ENCODE measurements at regions not wholly inside any gene's neighbourhood (a gene's known extent, or its start where the extent isn't known, plus 50 kb on each side); places are given as distances from the start of the nearest gene placed in this dataset.

DNA sequence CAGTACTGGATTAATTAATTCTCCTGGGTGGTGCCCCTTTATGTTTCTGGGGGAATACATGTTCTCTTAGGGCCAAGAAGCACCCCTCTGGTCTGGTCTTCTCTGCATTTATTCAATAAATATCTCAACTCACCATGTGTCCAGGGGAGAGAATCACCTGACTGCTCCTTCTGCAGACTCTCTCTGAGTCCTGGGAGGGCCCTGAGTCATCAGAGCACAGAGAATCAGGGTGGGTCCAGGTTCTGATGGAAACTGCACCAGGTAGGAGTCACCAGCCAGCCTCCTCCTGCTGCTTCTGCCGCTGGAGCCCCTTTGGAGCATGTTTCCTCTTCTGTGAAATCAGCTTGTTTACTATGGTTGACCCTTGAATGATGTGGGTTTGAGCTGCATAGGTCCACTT lies 107.7 kb upstream of the PLET1 start:
- Mint-ChIP-seq H3K4me1 (ENCODE audit: low read depth) (no peaks in the 10 kb centered on the region), H3K27me3 (no peaks in the 10 kb centered on the region), H3K36me3 (ENCODE audit: low read depth) (no peaks in the 10 kb centered on the region), H3K4me3 (no peak overlapping the region), H3K27ac (no peak overlapping the region), H3K9me3 (no peaks in the 10 kb centered on the region)

DNA sequence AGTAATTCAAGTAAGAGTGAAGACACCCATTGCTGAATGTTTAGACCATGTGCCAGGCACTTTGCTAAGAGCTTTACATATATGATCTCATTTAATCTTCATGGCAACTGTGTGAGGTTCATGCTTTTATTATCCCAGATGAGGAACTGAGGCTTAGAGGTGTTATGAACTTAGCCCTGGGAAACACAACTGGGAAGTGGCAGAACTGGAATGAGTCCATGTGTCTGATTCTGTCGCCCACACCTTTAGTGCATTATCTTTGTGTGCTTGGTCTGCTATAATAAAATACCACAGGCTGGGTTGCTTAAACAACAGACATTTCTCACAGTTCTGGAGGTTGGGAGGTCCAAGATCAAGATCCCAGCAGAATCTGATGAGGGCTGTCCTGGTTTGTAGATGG lies 108.7 kb upstream of the PLET1 start:
- no peaks in the 10 kb centered on the region for H3K36me3 Mint-ChIP-seq (ENCODE audit: low read depth)
- H3K4me1 Mint-ChIP-seq (ENCODE audit: low read depth): no peaks in the 10 kb centered on the region
- no peaks in the 10 kb centered on the region for H3K9me3 Mint-ChIP-seq
- H3K27me3 Mint-ChIP-seq: no peaks in the 10 kb centered on the region
- H3K4me3 Mint-ChIP-seq: no peak overlapping the region
- H3K27ac Mint-ChIP-seq: no peak overlapping the region

DNA sequence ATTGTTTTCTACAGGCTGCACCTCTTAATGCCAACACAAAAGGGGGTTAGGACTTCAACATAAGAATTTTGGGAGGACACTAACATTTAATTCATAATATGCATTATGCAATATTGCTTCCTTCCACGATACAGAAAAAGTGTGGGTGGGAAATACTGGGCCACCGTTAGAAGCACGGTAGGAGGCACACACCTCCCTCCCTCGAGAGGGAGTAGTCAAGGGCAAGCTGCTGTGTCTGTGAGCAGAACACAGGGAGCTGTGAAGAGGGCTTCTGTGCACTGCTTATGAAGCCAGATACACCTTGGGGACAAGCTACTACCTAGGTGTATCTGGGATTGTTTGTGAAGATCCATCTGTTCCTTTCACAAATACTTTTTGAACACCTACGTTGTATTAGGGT lies 109.3 kb upstream of the PLET1 start:
- Mint-ChIP-seq H3K9me3 (no peaks in the 10 kb centered on the region), H3K27me3 (no peaks in the 10 kb centered on the region), H3K4me3 (no peak overlapping the region), H3K27ac (no peak overlapping the region), H3K4me1 (ENCODE audit: low read depth) (no peaks in the 10 kb centered on the region), H3K36me3 (ENCODE audit: low read depth) (no peaks in the 10 kb centered on the region)

DNA sequence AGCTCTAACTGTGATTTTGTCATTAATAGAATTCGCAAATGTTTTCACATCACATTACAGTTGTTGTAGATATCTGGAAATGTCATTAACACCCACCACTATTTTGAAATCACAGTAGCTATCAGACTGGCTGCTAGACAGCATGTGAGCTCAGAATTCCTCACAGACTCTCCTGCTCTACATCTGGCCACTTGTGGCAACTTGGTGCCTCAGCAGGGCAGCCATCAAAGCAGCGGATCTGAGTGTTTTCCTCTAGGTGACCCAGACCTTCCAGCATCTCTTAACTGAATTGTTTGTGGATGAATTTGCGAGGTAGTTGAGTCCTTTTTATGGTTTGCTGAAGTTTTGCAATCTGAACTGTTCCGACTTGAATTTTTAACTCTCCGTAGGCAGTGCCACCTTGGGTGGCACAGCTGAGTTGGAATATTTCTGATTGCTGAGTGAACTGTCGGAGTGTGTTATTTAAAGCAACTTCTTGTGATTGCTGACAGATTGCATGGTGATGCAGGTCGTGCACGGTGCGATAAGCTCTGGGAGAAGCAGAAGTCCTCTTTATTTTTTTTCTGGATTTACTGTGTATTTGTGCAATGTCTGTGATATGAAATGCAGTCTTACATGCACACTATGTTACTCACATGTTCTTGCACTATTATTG lies 114.0 kb upstream of the PLET1 start:
- Mint-ChIP-seq H3K27me3 (no peaks in the 10 kb centered on the region), H3K4me3 (no peak overlapping the region), H3K36me3 (ENCODE audit: low read depth) (no peaks in the 10 kb centered on the region), H3K27ac (no peak overlapping the region), H3K4me1 (ENCODE audit: low read depth) (no peaks in the 10 kb centered on the region), H3K9me3 (no peaks in the 10 kb centered on the region)

DNA sequence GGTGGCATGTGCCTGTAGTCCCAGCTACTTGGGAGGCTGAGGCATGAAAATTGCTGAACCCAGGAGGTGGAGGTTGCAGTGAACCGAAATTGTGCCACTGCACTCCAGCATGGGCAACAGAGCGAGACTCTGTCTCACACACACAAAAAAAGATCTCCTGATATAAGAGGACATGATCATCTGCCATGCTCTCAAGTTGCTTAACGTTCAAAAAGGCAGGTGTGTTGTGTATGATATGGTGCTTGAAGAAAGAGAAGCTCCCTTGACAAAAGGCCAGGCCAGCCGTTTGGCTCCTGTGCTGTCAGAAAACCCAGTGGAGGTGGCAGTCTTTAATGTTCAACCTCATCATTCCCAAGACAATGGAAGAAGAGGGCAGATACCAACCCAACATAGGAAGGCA lies 117.3 kb upstream of the PLET1 start:
- no peaks in the 10 kb centered on the region for H3K9me3 Mint-ChIP-seq
- no peaks in the 10 kb centered on the region for H3K36me3 Mint-ChIP-seq (ENCODE audit: low read depth)
- H3K27ac Mint-ChIP-seq: no peak overlapping the region
- H3K27me3 Mint-ChIP-seq: no peaks in the 10 kb centered on the region
- H3K4me3 Mint-ChIP-seq: no peak overlapping the region
- H3K4me1 Mint-ChIP-seq (ENCODE audit: low read depth): no peaks in the 10 kb centered on the region

DNA sequence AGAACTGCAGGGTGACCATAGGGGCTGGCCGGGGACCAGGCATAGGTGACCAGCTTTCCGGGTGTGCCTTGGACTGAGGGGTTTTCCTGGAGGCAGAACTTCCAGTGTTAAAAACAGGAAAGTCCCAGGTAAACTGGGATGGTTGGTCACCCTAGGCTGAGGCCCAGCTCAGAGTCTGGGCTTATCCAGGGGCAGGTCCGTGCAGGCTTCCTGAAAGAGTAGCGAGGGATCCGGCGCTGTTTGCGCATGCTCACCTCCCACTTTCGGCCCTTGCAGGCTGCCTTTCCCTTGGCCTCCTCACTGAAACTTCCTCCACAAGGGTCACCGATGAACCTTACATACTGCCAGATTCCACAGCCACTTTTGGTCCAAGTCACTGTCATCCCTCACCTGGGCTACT lies 119.8 kb upstream of the PLET1 start:
- no peak overlapping the region for H3K27ac Mint-ChIP-seq
- H3K36me3 Mint-ChIP-seq (ENCODE audit: low read depth): no peaks in the 10 kb centered on the region
- no peaks in the 10 kb centered on the region for H3K27me3 Mint-ChIP-seq
- no peaks in the 10 kb centered on the region for H3K9me3 Mint-ChIP-seq
- no peak overlapping the region for H3K4me3 Mint-ChIP-seq
- no peaks in the 10 kb centered on the region for H3K4me1 Mint-ChIP-seq (ENCODE audit: low read depth)

DNA sequence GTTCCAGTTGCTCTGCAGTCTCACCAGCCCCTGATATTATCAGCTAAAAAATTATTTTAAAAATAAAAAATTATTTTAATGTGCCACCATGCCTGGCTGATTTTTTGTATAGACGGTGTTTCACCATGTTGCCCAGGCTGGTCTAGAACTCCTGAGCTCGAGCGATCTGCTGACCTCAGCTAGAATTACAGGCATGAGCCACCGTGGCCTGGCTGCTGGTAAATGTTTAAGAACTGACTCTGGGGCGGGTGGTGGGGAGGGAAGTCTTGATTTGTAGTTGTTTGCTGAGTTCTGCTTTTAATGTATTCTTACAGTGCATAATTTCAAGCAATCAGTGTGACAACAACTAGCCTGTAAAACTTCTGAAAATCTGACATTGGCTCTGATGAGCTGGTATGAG lies 120.9 kb upstream of the PLET1 start:
- H3K4me3 Mint-ChIP-seq: no peak overlapping the region
- H3K4me1 Mint-ChIP-seq (ENCODE audit: low read depth): no peaks in the 10 kb centered on the region
- H3K27me3 Mint-ChIP-seq: no peaks in the 10 kb centered on the region
- H3K9me3 Mint-ChIP-seq: no peaks in the 10 kb centered on the region
- no peaks in the 10 kb centered on the region for H3K36me3 Mint-ChIP-seq (ENCODE audit: low read depth)
- H3K27ac Mint-ChIP-seq: no peak overlapping the region

DNA sequence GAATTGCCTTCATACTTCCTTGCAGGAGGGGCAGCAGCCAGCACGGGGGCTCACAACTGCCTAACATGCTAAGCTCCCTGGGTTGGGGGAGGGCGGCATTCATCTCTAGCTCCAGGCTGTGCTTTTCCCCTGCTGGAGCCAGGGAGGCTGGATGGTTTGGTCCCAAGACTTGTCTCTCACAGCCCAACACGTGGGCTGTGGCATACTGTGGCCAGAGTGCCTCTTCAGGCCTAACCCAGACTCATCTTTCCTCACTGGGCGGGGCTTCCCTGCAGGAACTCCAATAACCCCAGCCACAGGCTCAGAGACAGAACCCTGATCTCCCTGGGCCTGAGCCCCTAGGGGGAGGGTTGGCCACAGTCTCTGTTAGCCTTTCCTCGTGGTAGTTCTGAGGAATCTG lies 121.9 kb upstream of the PLET1 start:
- Mint-ChIP-seq H3K27ac (no peak overlapping the region), H3K4me3 (no peak overlapping the region)

DNA sequence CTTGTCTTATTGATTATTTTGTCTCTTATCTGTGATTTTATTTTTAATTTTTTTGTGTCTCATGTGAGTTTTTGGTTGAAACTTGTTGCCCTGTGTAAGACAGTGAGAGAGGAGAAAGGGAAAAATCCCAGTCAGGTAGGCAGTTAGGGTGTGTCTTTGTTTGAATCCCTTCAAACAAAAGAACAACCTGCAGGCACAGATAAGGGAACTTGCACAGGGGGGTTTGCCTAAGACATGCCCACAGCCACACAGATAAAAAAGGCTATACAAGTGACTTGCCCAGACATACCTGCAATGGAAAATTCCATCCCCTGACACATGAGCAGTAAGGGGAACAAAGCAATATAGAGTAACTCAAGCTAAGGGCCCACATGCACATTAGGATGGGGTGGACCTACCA lies 127.8 kb upstream of the PLET1 start:
- no peak overlapping the region for H3K4me3 Mint-ChIP-seq
- H3K27ac Mint-ChIP-seq: no peak overlapping the region
- H3K4me1 Mint-ChIP-seq (ENCODE audit: low read depth): no peaks in the 10 kb centered on the region
- peaks cover 7% of the 10 kb centered on the region for H3K9me3 Mint-ChIP-seq
- H3K36me3 Mint-ChIP-seq (ENCODE audit: low read depth): no peaks in the 10 kb centered on the region
- H3K27me3 Mint-ChIP-seq: peaks cover 7% of the 10 kb centered on the region

More for the DNA sequence above, 121.9 kb upstream of the PLET1 start:
- Mint-ChIP-seq H3K9me3 (no peaks in the 10 kb centered on the region), H3K36me3 (ENCODE audit: low read depth) (no peaks in the 10 kb centered on the region), H3K27me3 (no peaks in the 10 kb centered on the region), H3K4me1 (ENCODE audit: low read depth) (no peaks in the 10 kb centered on the region)

DNA sequence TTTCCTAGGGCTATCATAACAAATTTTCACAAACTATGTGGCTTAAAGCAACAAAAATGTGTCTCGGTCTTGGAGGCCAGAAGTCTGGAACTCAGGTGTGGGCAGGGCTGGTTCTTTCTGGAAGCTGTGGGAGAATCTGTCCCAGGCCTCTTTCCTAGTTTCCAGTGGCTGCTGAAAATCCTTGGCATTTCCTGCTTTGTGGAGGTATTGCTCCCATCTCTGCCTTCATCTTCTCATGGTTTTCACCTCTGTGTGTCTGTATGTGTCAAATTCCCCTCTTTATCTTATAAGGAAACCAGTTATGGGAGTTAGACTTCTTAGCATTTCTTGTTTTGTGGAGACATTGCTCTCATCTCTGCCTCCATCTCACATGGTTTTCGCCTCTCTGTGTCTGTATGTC lies 130.4 kb upstream of the PLET1 start:
- Mint-ChIP-seq H3K4me1 (ENCODE audit: low read depth) (no peaks in the 10 kb centered on the region), H3K27ac (no peak overlapping the region), H3K27me3 (peaks cover 7% of the 10 kb centered on the region), H3K9me3 (peaks cover 7% of the 10 kb centered on the region), H3K36me3 (ENCODE audit: low read depth) (no peaks in the 10 kb centered on the region), H3K4me3 (no peak overlapping the region)

DNA sequence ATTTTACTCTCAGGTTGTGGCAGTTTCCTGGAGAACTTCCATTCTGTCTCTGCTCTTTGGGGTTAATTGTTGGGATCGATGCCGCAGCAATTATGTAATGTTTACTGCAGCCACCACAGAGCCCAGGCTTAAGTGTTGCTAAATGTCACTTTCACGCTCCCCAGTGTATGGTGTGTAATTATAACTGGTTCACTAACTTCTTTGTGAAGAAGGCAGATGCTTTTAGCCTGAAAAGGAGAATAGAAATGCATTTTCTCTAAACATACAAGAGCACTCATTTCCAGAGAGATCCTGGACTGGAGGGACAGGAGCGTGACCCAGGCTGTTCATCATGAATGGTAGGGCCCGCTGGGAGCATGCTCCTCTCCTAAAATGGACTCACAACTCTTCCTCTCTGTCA lies 132.2 kb upstream of the PLET1 start:
- Mint-ChIP-seq H3K27ac (no peak overlapping the region), H3K27me3 (peaks cover 7% of the 10 kb centered on the region), H3K4me3 (no peak overlapping the region), H3K4me1 (ENCODE audit: low read depth) (no peaks in the 10 kb centered on the region), H3K9me3 (peaks cover 6% of the 10 kb centered on the region), H3K36me3 (ENCODE audit: low read depth) (no peaks in the 10 kb centered on the region)

DNA sequence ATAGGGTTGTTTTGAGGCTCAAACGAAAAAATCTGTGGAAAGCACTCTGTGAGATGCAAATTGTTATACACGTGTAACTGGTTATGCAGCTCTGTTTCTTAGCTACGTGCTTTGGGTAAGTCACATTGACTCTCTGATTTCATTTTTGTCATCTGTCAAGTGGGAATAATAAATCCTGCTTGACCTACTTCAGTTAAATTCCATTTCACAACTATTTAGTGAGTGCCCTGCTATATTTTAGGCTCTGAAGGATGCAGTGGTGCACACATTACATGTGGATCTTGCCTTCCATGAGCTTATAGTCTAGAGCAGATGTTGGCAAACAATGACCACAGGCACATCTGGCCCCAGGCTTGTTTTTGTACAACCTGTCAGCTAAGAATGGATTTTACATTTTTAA lies 133.6 kb upstream of the PLET1 start:
- H3K4me3 Mint-ChIP-seq: no peak overlapping the region
- no peaks in the 10 kb centered on the region for H3K4me1 Mint-ChIP-seq (ENCODE audit: low read depth)
- H3K9me3 Mint-ChIP-seq: no peaks in the 10 kb centered on the region
- peaks cover 7% of the 10 kb centered on the region for H3K27me3 Mint-ChIP-seq
- no peaks in the 10 kb centered on the region for H3K36me3 Mint-ChIP-seq (ENCODE audit: low read depth)
- no peak overlapping the region for H3K27ac Mint-ChIP-seq

DNA sequence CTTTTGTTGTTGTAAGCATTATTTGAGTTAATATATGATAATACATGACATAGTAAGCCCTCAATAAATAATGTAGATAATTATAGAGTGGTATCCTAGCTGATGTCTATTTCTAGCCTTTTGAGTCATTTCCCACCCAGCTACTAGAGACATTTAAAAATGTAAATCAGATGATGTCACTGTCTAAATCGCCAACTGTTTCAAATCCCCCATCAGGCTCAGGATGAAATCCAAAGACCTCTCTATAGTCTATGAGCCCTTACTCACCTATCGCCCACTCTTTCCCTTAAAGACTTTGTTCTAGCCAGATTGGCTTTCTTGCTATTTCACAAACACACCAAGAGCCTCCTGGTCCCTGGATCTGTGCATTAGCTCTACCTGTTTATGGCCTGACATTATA lies 135.4 kb upstream of the PLET1 start:
- Mint-ChIP-seq H3K9me3 (no peaks in the 10 kb centered on the region), H3K4me1 (ENCODE audit: low read depth) (no peaks in the 10 kb centered on the region), H3K27me3 (peaks cover 7% of the 10 kb centered on the region), H3K27ac (no peak overlapping the region), H3K4me3 (no peak overlapping the region), H3K36me3 (ENCODE audit: low read depth) (no peaks in the 10 kb centered on the region)

DNA sequence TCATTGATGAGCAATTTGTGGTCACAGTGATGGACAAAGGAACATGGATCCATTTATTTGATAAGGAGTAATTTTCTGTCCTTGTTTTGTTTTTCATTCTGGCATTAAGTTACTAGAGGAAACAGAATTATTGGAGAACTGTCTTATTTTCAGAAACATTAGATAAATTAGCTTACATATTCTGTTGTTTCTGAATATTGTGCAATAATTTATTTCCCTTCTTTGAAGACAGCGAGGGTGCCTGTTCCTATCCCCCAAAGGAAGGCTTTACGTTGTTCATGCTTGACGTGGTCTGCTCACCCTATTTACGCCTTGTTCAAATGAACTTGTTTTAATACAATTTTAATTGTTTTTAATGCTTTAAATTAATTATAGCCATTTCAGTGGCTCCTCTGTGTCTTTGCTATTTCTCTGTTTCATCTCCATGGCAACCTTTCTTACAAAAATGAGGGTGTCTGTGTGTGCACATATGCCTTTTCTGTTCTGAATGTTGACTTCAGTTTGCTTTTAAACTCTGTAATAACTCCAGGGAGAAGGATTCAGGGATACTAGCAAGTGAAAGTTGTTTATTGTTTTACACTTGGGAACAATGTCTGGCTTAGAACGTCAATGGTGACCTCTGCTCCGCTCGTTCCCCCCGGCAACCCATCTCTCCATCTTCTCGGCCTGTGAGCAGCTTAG lies 138.3 kb upstream of the PLET1 start:
- no peaks in the 10 kb centered on the region for H3K36me3 Mint-ChIP-seq (ENCODE audit: low read depth)
- H3K9me3 Mint-ChIP-seq: no peaks in the 10 kb centered on the region
- no peak overlapping the region for H3K27ac Mint-ChIP-seq
- H3K4me3 Mint-ChIP-seq: no peak overlapping the region
- H3K4me1 Mint-ChIP-seq (ENCODE audit: low read depth): no peaks in the 10 kb centered on the region
- no peaks in the 10 kb centered on the region for H3K27me3 Mint-ChIP-seq

DNA sequence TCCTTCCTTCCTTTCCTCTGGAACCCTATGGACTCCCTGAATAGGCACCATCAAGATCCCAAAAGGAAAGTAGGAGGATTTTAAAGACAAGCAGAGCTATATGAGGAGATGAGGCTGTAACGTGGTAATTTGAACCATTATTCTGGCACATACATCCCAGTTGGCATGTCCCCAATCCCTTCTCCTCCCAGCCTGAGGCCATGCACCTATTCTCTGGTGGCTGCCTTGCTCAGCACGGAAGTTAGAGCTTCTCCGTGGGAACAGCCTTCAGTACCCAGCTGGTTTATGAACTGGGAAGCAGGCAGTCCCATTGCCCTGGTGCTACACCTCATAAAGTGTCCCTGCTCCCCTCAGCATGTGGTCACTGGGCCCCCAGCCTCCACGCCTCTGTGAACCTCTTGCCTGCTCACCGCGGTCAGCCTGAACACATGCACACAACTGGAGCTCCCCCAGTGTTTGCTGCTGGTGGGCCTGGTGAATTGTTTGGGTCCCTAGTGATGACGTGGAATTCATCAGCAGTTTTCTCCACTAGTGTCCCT lies 139.9 kb upstream of the PLET1 start:
- H3K9me3 Mint-ChIP-seq: no peaks in the 10 kb centered on the region
- H3K27me3 Mint-ChIP-seq: no peaks in the 10 kb centered on the region
- no peaks in the 10 kb centered on the region for H3K4me1 Mint-ChIP-seq (ENCODE audit: low read depth)
- H3K4me3 Mint-ChIP-seq: no peak overlapping the region
- H3K27ac Mint-ChIP-seq: no peak overlapping the region
- no peaks in the 10 kb centered on the region for H3K36me3 Mint-ChIP-seq (ENCODE audit: low read depth)
